ENCODE measurements at regions not wholly inside any gene's neighbourhood (a gene's known extent, or its start where the extent isn't known, plus 50 kb on each side); places are given as distances from the start of the nearest gene placed in this dataset.

GRCh38 chr7:68488341-68489060 lies 1109.8 kb upstream of the AUTS2 start:
- H3K27me3 ChIP-seq (ENCODE audit: insufficient read depth, low read depth, severe bottlenecking): no peaks in the 10 kb centered on the region
- H3K27ac ChIP-seq: peak overlapping the region; percentile 74
- no peaks in the 10 kb centered on the region for H3K9me3 ChIP-seq (ENCODE audit: severe bottlenecking)
- no peak overlapping the region; the same call in 1 of the 2 replicates for H3K4me3 ChIP-seq (ENCODE audit: low read depth, low read length)
- no peaks in the 10 kb centered on the region for H3K36me3 ChIP-seq
- no peak for TF ChIP-seq CTCF (IDR thresholded peaks at IDR 0.05; ENCODE audit: low read depth, low read length)
- peak; percentile 94 for DNase-seq

- no peak overlapping the region for H3K4me3 ChIP-seq (ENCODE audit: low read depth, low read length)
- H3K9me3 ChIP-seq (ENCODE audit: severe bottlenecking): no peaks in the 10 kb centered on the region
- TF ChIP-seq CTCF (IDR thresholded peaks at IDR 0.05; ENCODE audit: low read depth, low read length): no peak
- H3K27ac ChIP-seq: no peak overlapping the region
- no peak for DNase-seq
- H3K27me3 ChIP-seq (ENCODE audit: insufficient read depth, low read depth, severe bottlenecking): no peaks in the 10 kb centered on the region
- H3K36me3 ChIP-seq: no peaks in the 10 kb centered on the region
Measured at GRCh38 chr7:68491523-68492358, 1106.5 kb upstream of the AUTS2 start.

- H3K27ac ChIP-seq: no peak overlapping the region
Measured at GRCh38 chr7:68492359-68492690, 1106.0 kb upstream of the AUTS2 start.

GRCh38 chr7:68503400-68503799 lies 1094.9 kb upstream of the AUTS2 start:
- Histone ChIP-seq H3K36me3 (no peaks in the 10 kb centered on the region), H3K4me3 (ENCODE audit: low read depth, low read length) (no peak overlapping the region), H3K27ac (no peak overlapping the region), H3K9me3 (ENCODE audit: severe bottlenecking) (no peaks in the 10 kb centered on the region), H3K27me3 (ENCODE audit: insufficient read depth, low read depth, severe bottlenecking) (no peaks in the 10 kb centered on the region)
- no peak for DNase-seq
- TF ChIP-seq CTCF (IDR thresholded peaks at IDR 0.05; ENCODE audit: low read depth, low read length): no peak

More at GRCh38 chr7:68492359-68492690, 1106.0 kb upstream of the AUTS2 start:
- no peak overlapping the region for H3K4me3 ChIP-seq (ENCODE audit: low read depth, low read length)
- no peaks in the 10 kb centered on the region for H3K9me3 ChIP-seq (ENCODE audit: severe bottlenecking)
- no peak for DNase-seq
- no peaks in the 10 kb centered on the region for H3K36me3 ChIP-seq
- no peaks in the 10 kb centered on the region for H3K27me3 ChIP-seq (ENCODE audit: insufficient read depth, low read depth, severe bottlenecking)
- no peak for TF ChIP-seq CTCF (IDR thresholded peaks at IDR 0.05; ENCODE audit: low read depth, low read length)

- Histone ChIP-seq H3K27me3 (ENCODE audit: insufficient read depth, low read depth, severe bottlenecking) (no peaks in the 10 kb centered on the region), H3K9me3 (ENCODE audit: severe bottlenecking) (peaks cover 6% of the 10 kb centered on the region), H3K4me3 (ENCODE audit: low read depth, low read length) (no peak overlapping the region), H3K27ac (no peak overlapping the region), H3K36me3 (no peaks in the 10 kb centered on the region)
- no peak for DNase-seq
- no peak for TF ChIP-seq CTCF (IDR thresholded peaks at IDR 0.05; ENCODE audit: low read depth, low read length)
Measured at GRCh38 chr7:68504716-68505115, 1093.6 kb upstream of the AUTS2 start.
